ENCODE measurements at regions not wholly inside any gene's neighbourhood (a gene's known extent, or its start where the extent isn't known, plus 50 kb on each side); places are given as distances from the start of the nearest gene placed in this dataset.

GRCh38 chr15:46110755-46111154, 475.9 kb downstream of the SQOR start:
- no peak for TF ChIP-seq CTCF (IDR thresholded peaks at IDR 0.05)
- no peak for TF ChIP-seq POLR2A (IDR thresholded peaks at IDR 0.05)

Data from esophagus squamous epithelium (tissue), 4 donors.